ENCODE measurements at regions not wholly inside any gene's neighbourhood (a gene's known extent, or its start where the extent isn't known, plus 50 kb on each side); places are given as distances from the start of the nearest gene placed in this dataset.

- DNase-seq: no peak
Measured at GRCh38 chr7:121810831-121811672, 61.9 kb upstream of the PTPRZ1 start.

GRCh38 chr7:121807078-121807477 lies 65.9 kb upstream of the PTPRZ1 start:
- DNase-seq: no peak

- no peak for DNase-seq
Measured at GRCh38 chr7:121803039-121803438, 69.9 kb upstream of the PTPRZ1 start.

GRCh38 chr7:121800916-121801675 lies 71.9 kb upstream of the PTPRZ1 start:
- no peak for DNase-seq

- DNase-seq: no peak
Measured at GRCh38 chr7:121798896-121799295, 74.1 kb upstream of the PTPRZ1 start.

- no peak for DNase-seq
Measured at GRCh38 chr7:121798453-121798840, 74.5 kb upstream of the PTPRZ1 start.

GRCh38 chr7:121797657-121798452 lies 75.1 kb upstream of the PTPRZ1 start:
- DNase-seq: no peak

GRCh38 chr7:121796936-121797656 lies 75.9 kb upstream of the PTPRZ1 start:
- DNase-seq: no peak

- DNase-seq: no peak
Measured at GRCh38 chr7:121796381-121796780, 76.6 kb upstream of the PTPRZ1 start.

GRCh38 chr7:121795736-121796135 lies 77.2 kb upstream of the PTPRZ1 start:
- DNase-seq: no peak

GRCh38 chr7:121793716-121794115 lies 79.2 kb upstream of the PTPRZ1 start:
- DNase-seq: no peak

GRCh38 chr7:121777672-121778071 lies 95.3 kb upstream of the PTPRZ1 start:
- DNase-seq: no peak

- no peak for DNase-seq
Measured at GRCh38 chr7:121774563-121774962, 98.4 kb upstream of the PTPRZ1 start.

GRCh38 chr7:121766676-121767075 lies 106.3 kb upstream of the PTPRZ1 start:
- no peak for DNase-seq

GRCh38 chr7:121761399-121761798 lies 111.6 kb upstream of the PTPRZ1 start:
- no peak for DNase-seq

- no peak for DNase-seq
Measured at GRCh38 chr7:121755818-121756552, 117.0 kb upstream of the PTPRZ1 start.

- DNase-seq: no peak
Measured at GRCh38 chr7:121755286-121755685, 117.7 kb upstream of the PTPRZ1 start.

GRCh38 chr7:121753944-121754343 lies 119.0 kb upstream of the PTPRZ1 start:
- DNase-seq: no peak

GRCh38 chr7:121752706-121753105 lies 120.3 kb upstream of the PTPRZ1 start:
- no peak for DNase-seq

- no peak for DNase-seq
Measured at GRCh38 chr7:121748546-121748945, 124.4 kb upstream of the PTPRZ1 start.

- no peak for DNase-seq
Measured at GRCh38 chr7:121745856-121746255, 127.1 kb upstream of the PTPRZ1 start.

- no peak for DNase-seq
Measured at GRCh38 chr7:121744877-121745276, 128.1 kb upstream of the PTPRZ1 start.
